Non-pigmented ciliary epithelial cell (primary cell): ENCODE measurements at regions not wholly inside any gene's neighbourhood (a gene's known extent, or its start where the extent isn't known, plus 50 kb on each side); places are given as distances from the start of the nearest gene placed in this dataset.
A peak's percentile ranks its signal among the peaks of the same experiment; 100 is the strongest.
"Not testable (repeated sequence)": the region's sequence is repeated elsewhere in the genome, so short reads cannot be mapped to it uniquely, and the experiment has no call there.

ENCODE experiments used
- DNase-seq: peaks from one replicate; pipeline ENCODE4 v3.0.0-alpha.2; 2010; ENCODE audit warnings: low read depth

- DNase-seq = no peak
These were observed 217.5 kb downstream of the VEGFC start for GRCh38 chr4:176575141-176575730.

- no peak for DNase-seq
These were observed 213.5 kb downstream of the VEGFC start for GRCh38 chr4:176579226-176579625.

- DNase-seq = no peak
These were observed 209.4 kb downstream of the VEGFC start for GRCh38 chr4:176583278-176583677.

- peak; percentile 19 for DNase-seq
These were observed 208.6 kb downstream of the VEGFC start for GRCh38 chr4:176584031-176584606.

- peak; percentile 35 for DNase-seq
These were observed 204.8 kb downstream of the VEGFC start for GRCh38 chr4:176587920-176588319.

- DNase-seq = no peak
These were observed 204.3 kb downstream of the VEGFC start for GRCh38 chr4:176588436-176588835.

GRCh38 chr4:176592976-176593670, 199.6 kb downstream of the VEGFC start:
- no peak for DNase-seq

- DNase-seq = no peak
These were observed 198.8 kb downstream of the VEGFC start for GRCh38 chr4:176593943-176594342.

GRCh38 chr4:176595257-176595656, 197.5 kb downstream of the VEGFC start:
- DNase-seq = no peak

- no peak for DNase-seq
These were observed 191.6 kb downstream of the VEGFC start for GRCh38 chr4:176601124-176601523.

GRCh38 chr4:176607807-176608206, 184.9 kb downstream of the VEGFC start:
- no peak for DNase-seq

GRCh38 chr4:176608346-176608745, 184.4 kb downstream of the VEGFC start:
- DNase-seq = no peak

- no peak for DNase-seq
These were observed 182.1 kb downstream of the VEGFC start for GRCh38 chr4:176610594-176610993.

- no peak for DNase-seq
These were observed 181.3 kb downstream of the VEGFC start for GRCh38 chr4:176611381-176611780.

- DNase-seq = no peak
These were observed 180.8 kb downstream of the VEGFC start for GRCh38 chr4:176611951-176612350.

- no peak for DNase-seq
These were observed 177.9 kb downstream of the VEGFC start for GRCh38 chr4:176614793-176615192.

GRCh38 chr4:176616151-176616550, 176.6 kb downstream of the VEGFC start:
- no peak for DNase-seq

GRCh38 chr4:176618138-176618537, 174.6 kb downstream of the VEGFC start:
- no peak for DNase-seq

- no peak for DNase-seq
These were observed 173.3 kb downstream of the VEGFC start for GRCh38 chr4:176619430-176619829.

GRCh38 chr4:176622251-176622948, 170.3 kb downstream of the VEGFC start:
- no peak for DNase-seq

GRCh38 chr4:176624983-176625610, 167.6 kb downstream of the VEGFC start:
- not testable (repeated sequence) for DNase-seq

- no peak for DNase-seq
These were observed 164.8 kb downstream of the VEGFC start for GRCh38 chr4:176627916-176628315.
